Ovary (tissue), 3 donors: ENCODE measurements at regions not wholly inside any gene's neighbourhood (a gene's known extent, or its start where the extent isn't known, plus 50 kb on each side); places are given as distances from the start of the nearest gene placed in this dataset.

ENCODE experiments used
- CTCF ChIP-seq, 3 donors: fragments of 450-650 bp in 2 of 3; fragments of 200-600 bp in 1 of 3; IDR thresholded peaks; one replicate each; pipeline versions ENCODE4 v1.5.1 to v1.8.0; 2016 to 2022; ENCODE audit warnings: antibody characterized with exemption in 3 of 3, mild to moderate bottlenecking in 1 of 3
- EP300 ChIP-seq: sonication (generic); formaldehyde crosslinking; IDR thresholded peaks from one replicate; pipeline ENCODE4 v1.6.1; 2017; ENCODE audit warnings: antibody characterized with exemption
- donor health status: DM: no; HTN: no; CAD: no.

GRCh38 chr11:121946514-121946913 lies 169.5 kb downstream of the BLID start:
- TF ChIP-seq CTCF (IDR thresholded peaks at IDR 0.05) (no peak), EP300 (no peak)
